Panc1 (cell line): ENCODE measurements at regions not wholly inside any gene's neighbourhood (a gene's known extent, or its start where the extent isn't known, plus 50 kb on each side); places are given as distances from the start of the nearest gene placed in this dataset.

Source experiments
- ATAC-seq: fragments of 200-7000 bp; cut with Tn5 transposase; 2 replicates; pipeline ENCODE4 v1.9.1; 2020; ENCODE audit warnings: mild to moderate bottlenecking, moderate library complexity
- BruUV-seq: library from RNA; stranded (reverse); fragments of 400-500 nt; replicated peaks from 2 replicates; lab custom pipeline; 2021; lab: Mats Ljungman, UMichigan
- CTCF ChIA-PET: fragments of 300-600 bp; sonication (Branson Sonifier 250); formaldehyde crosslinking; loops from one replicate; lab custom pipeline; 2022; ENCODE audit warnings: antibody characterized with exemption; lab: Charles Lee
- POLR2A ChIA-PET: fragments of 300-600 bp; sonication (Branson Sonifier 250); formaldehyde crosslinking; loops from one replicate; lab custom pipeline; 2022; ENCODE audit warnings: antibody characterized with exemption; lab: Charles Lee
- DNase-seq: peaks from one replicate; pipeline ENCODE4 v3.0.0-alpha.2; 2010; ENCODE audit warnings: low read depth, low spot score
- H3K27ac ChIP-seq: 2 replicates; pipeline ENCODE4 v1.5.1; 2011; ENCODE audit warnings: mild to moderate bottlenecking, low read length, inconsistent platforms
- H3K27me3 ChIP-seq: fragments of 200-500 bp; sonication (Bioruptor generic); 2 replicates; pipeline ENCODE4 v1.6.0; 2014; ENCODE audit warnings: low read length, inconsistent platforms; ENCODE audit not compliant: control insufficient read depth, insufficient read depth
- H3K36me3 ChIP-seq: fragments of 200-500 bp; sonication (Bioruptor generic); 2 replicates; pipeline ENCODE4 v1.5.1; 2014; ENCODE audit warnings: inconsistent platforms, mild to moderate bottlenecking, low read length, moderate library complexity; ENCODE audit not compliant: control insufficient read depth, insufficient read depth
- H3K4me1 ChIP-seq: 2 replicates; pipeline ENCODE4 v1.5.1; 2011; ENCODE audit warnings: inconsistent platforms, mild to moderate bottlenecking, low read length, moderate library complexity; ENCODE audit not compliant: control insufficient read depth, insufficient read depth
- H3K4me3 ChIP-seq, 2 experiments: 2 replicates each; pipeline ENCODE4 v1.5.1; 2011 to 2012; ENCODE audit warnings: low read depth in 2 of 2, low read length in 2 of 2, mild to moderate bottlenecking in 2 of 2, inconsistent platforms in 1 of 2, moderate library complexity in 1 of 2
- H3K9me3 ChIP-seq: fragments of 200-500 bp; sonication (Bioruptor generic); 2 replicates; pipeline ENCODE4 v1.5.1; 2014; ENCODE audit warnings: low read depth, mild to moderate bottlenecking, inconsistent platforms, low read length, moderate library complexity; ENCODE audit not compliant: control insufficient read depth, insufficient read depth
- POLR2AphosphoS5 ChIP-seq: IDR thresholded peaks from 2 replicates; pipeline ENCODE4 v1.6.1; 2012; ENCODE audit warnings: mild to moderate bottlenecking, low read depth, low read length, moderate library complexity
- SIN3A ChIP-seq: IDR thresholded peaks from 2 replicates; pipeline ENCODE4 v1.6.1; 2012; ENCODE audit warnings: low read depth, mild to moderate bottlenecking, low read length, moderate library complexity, borderline replicate concordance; ENCODE audit not compliant: insufficient read depth
- TCF7L2 ChIP-seq: IDR thresholded peaks from 2 replicates; pipeline ENCODE4 v1.6.1; 2011; ENCODE audit warnings: mild to moderate bottlenecking, low read depth, low read length, inconsistent platforms
- in situ Hi-C: cut with HindIII; loops from 2 replicates; pipeline ENCODE4 v1.10.0; 2016; ENCODE audit warnings: low sequenced_read_pairs, low pct_unique_long_range_greater_than_20kb
- intact Hi-C: fragments of 100-400 bp; cut with micrococcal nuclease; formaldehyde crosslinking; loops from one replicate; pipeline ENCODE4 v1.10.0; 2022; ENCODE audit not compliant: unreplicated experiment
- TF ChIP-seq, protein P1 (sequence below): fragments of 450-650 bp; IDR thresholded peaks from 2 replicates; pipeline ENCODE4 v1.5.1; 2017; ENCODE audit warnings: mild to moderate bottlenecking
- TF ChIP-seq, protein P2 (sequence below), 2 experiments: IDR thresholded peaks; 2 replicates each; pipeline ENCODE4 v1.6.1; 2011 to 2012; ENCODE audit warnings: low read depth in 2 of 2, control low read depth in 1 of 2, low read length in 1 of 2, mild to moderate bottlenecking in 1 of 2, moderate library complexity in 1 of 2; ENCODE audit not compliant: insufficient read depth in 1 of 2

DNA sequence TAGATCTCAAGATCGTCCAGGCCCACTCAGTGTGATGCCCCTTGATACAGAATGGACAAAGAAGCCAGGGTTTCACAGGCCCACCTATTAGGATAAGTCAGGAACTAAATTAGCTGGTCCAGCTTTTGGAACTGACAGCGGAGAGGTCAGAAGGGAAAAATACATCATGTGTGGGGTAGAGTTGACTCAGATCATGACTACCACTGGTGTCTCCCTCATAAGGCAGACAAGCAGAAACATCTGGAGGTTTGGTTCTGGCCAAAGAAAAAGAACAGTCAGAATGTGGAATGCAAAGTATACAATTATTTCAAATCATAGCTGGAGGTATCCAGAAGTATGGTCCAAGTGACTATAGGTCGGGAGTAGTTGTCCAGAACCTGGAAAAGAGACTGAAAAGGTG lies 621.1 kb upstream of the CELF2 start:
- no TSS peak for BruUV-seq
- TF ChIP-seq POLR2AphosphoS5 (no peak), SIN3A (no peak), TCF7L2 (no peak)
- TF ChIP-seq, protein P1, sequence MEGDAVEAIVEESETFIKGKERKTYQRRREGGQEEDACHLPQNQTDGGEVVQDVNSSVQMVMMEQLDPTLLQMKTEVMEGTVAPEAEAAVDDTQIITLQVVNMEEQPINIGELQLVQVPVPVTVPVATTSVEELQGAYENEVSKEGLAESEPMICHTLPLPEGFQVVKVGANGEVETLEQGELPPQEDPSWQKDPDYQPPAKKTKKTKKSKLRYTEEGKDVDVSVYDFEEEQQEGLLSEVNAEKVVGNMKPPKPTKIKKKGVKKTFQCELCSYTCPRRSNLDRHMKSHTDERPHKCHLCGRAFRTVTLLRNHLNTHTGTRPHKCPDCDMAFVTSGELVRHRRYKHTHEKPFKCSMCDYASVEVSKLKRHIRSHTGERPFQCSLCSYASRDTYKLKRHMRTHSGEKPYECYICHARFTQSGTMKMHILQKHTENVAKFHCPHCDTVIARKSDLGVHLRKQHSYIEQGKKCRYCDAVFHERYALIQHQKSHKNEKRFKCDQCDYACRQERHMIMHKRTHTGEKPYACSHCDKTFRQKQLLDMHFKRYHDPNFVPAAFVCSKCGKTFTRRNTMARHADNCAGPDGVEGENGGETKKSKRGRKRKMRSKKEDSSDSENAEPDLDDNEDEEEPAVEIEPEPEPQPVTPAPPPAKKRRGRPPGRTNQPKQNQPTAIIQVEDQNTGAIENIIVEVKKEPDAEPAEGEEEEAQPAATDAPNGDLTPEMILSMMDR, result no peak
- TF ChIP-seq, protein P2, sequence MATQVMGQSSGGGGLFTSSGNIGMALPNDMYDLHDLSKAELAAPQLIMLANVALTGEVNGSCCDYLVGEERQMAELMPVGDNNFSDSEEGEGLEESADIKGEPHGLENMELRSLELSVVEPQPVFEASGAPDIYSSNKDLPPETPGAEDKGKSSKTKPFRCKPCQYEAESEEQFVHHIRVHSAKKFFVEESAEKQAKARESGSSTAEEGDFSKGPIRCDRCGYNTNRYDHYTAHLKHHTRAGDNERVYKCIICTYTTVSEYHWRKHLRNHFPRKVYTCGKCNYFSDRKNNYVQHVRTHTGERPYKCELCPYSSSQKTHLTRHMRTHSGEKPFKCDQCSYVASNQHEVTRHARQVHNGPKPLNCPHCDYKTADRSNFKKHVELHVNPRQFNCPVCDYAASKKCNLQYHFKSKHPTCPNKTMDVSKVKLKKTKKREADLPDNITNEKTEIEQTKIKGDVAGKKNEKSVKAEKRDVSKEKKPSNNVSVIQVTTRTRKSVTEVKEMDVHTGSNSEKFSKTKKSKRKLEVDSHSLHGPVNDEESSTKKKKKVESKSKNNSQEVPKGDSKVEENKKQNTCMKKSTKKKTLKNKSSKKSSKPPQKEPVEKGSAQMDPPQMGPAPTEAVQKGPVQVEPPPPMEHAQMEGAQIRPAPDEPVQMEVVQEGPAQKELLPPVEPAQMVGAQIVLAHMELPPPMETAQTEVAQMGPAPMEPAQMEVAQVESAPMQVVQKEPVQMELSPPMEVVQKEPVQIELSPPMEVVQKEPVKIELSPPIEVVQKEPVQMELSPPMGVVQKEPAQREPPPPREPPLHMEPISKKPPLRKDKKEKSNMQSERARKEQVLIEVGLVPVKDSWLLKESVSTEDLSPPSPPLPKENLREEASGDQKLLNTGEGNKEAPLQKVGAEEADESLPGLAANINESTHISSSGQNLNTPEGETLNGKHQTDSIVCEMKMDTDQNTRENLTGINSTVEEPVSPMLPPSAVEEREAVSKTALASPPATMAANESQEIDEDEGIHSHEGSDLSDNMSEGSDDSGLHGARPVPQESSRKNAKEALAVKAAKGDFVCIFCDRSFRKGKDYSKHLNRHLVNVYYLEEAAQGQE (IDR thresholded peaks at IDR 0.05; ENCODE audit: insufficient read depth in 1 of 2, low read depth in 2 of 2, low read length in 1 of 2), result no peak
- H3K9me3 ChIP-seq, result no peaks in the 10 kb centered on the region
- H3K27me3 ChIP-seq, result no peaks in the 10 kb centered on the region
- DNase-seq (no peak), ATAC-seq (no peak)
- CTCF ChIA-PET, result no interaction called here
- in situ Hi-C loops, result no loop called here
- intact Hi-C loops, result no loop called here
- H3K4me3 ChIP-seq, result no peak overlapping the region
- no peaks in the 10 kb centered on the region for H3K36me3 ChIP-seq
- no peak overlapping the region for H3K27ac ChIP-seq
- POLR2A ChIA-PET, result no interaction called here
- no peaks in the 10 kb centered on the region for H3K4me1 ChIP-seq

DNA sequence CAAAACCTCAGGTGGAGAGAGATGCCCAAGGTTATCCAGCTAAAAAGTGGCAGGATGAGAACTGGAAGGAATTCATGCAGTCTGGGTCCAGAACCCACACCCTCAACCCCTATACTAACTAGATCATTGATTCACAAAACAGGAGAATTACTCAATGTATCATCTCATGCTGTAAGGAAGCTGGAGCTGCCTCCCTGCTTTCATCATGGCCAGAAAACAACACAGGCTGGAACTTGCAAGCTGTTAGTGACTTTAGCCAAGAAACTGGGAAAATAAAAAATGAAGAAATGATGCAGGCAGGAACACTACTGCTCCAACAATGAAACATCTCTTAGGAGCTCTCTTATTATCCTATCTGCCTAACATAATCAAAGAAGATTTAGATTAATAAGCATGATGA lies 619.8 kb upstream of the CELF2 start:
- DNase-seq, result no peak
- TF ChIP-seq SIN3A (no peak), POLR2AphosphoS5 (no peak), TCF7L2 (no peak)
- TF ChIP-seq, protein P2 (IDR thresholded peaks at IDR 0.05; ENCODE audit: insufficient read depth in 1 of 2, low read depth in 2 of 2, low read length in 1 of 2), result no peak
- TF ChIP-seq, protein P1, result no peak
- in situ Hi-C loops, result no loop called here
- no peaks in the 10 kb centered on the region for H3K9me3 ChIP-seq
- ATAC-seq, result no peak
- H3K27ac ChIP-seq, result no peak overlapping the region
- H3K36me3 ChIP-seq, result no peaks in the 10 kb centered on the region
- no peak overlapping the region for H3K4me3 ChIP-seq
- ChIA-PET POLR2A (no interaction called here), CTCF (no interaction called here)
- H3K4me1 ChIP-seq, result no peaks in the 10 kb centered on the region
- BruUV-seq, result no TSS peak
- intact Hi-C loops, result no loop called here
- no peaks in the 10 kb centered on the region for H3K27me3 ChIP-seq
